A673 (cell line): ENCODE measurements at regions not wholly inside any gene's neighbourhood (a gene's known extent, or its start where the extent isn't known, plus 50 kb on each side); places are given as distances from the start of the nearest gene placed in this dataset.

Experiments used
- CTCF ChIP-seq: fragments of 300-800, 200-600 bp; sonication (generic); conservative IDR thresholded peaks from 2 replicates; pipeline ENCODE4 v1.5.1; 2017; ENCODE audit warnings: low read depth, mild to moderate bottlenecking, antibody characterized with exemption, low read length, moderate library complexity, mixed read lengths
- EZH2 ChIP-seq: fragments of 200-600 bp; sonication (generic); IDR thresholded peaks from 2 replicates; pipeline ENCODE4 v1.6.1; 2017; ENCODE audit warnings: borderline replicate concordance, low read depth, mild to moderate bottlenecking, mixed read lengths, antibody characterized with exemption, low read length; ENCODE audit not compliant: poor library complexity, severe bottlenecking

GRCh38 chr14:38762426-38762825, 340.6 kb downstream of the SEC23A start:
- TF ChIP-seq CTCF (no peak), EZH2 (no peak)
